K562 (cell line): ENCODE measurements at regions not wholly inside any gene's neighbourhood (a gene's known extent, or its start where the extent isn't known, plus 50 kb on each side); places are given as distances from the start of the nearest gene placed in this dataset.

ENCODE experiments used
- ATAC-seq: fragments of 200-7000 bp; cut with Tn5 transposase; 3 replicates; pipeline ENCODE4 v1.9.1; 2020; ENCODE audit warnings: moderate library complexity
- BruUV-seq: library from RNA; stranded (reverse); fragments of 400-500 nt; replicated peaks from 2 replicates; lab custom pipeline; 2021; lab: Mats Ljungman, UMichigan
- CTCF ChIA-PET: fragments of 300-600 bp; formaldehyde crosslinking; extraction: SDS; loops from one replicate; lab custom pipeline; 2021; ENCODE audit warnings: low intra/inter-chr PET ratio; lab: Yijun Ruan, JAX
- POLR2A ChIA-PET: fragments of 300-600, 350-650 bp; sonication (Branson Sonifier 250); formaldehyde crosslinking; extraction: SDS; loops from one replicate; lab custom pipeline; 2021; ENCODE audit warnings: antibody characterized with exemption, inconsistent platforms; lab: Yijun Ruan, JAX
- DNase-seq, 4 experiments: peaks; one replicate each; pipeline versions ENCODE4 v3.0.0 to v3.0.0-alpha.2; 2011 to 2018; ENCODE audit warnings: low spot score in 3 of 4, mixed read lengths in 3 of 4; ENCODE audit errors: extremely low read depth in 1 of 4
- FAIRE-seq: peaks from 2 replicates; lab custom pipeline; 2011; peaks lifted over from hg19 to GRCh38; lab: Jason Lieb, UNC
- H2AFZ ChIP-seq: 2 replicates; pipeline ENCODE4 v1.6.0; 2011; ENCODE audit warnings: low read depth, low read length, control low read depth, inconsistent platforms
- H3K27ac ChIP-seq: fragments of 200-600 bp; 3 replicates; pipeline ENCODE4 v1.8.0; 2011; ENCODE audit warnings: low read depth, mild to moderate bottlenecking, control low read depth, inconsistent platforms, low read length, moderate library complexity, mixed read lengths; ENCODE audit errors: extremely low read depth
- H3K27me3 ChIP-seq, 2 experiments: fragments of 300-600 bp in 1 of 2; 2 replicates in 1 of 2; 3 replicates in 1 of 2; pipeline versions ENCODE4 v1.6.0 to v1.8.0; 2011; ENCODE audit warnings: inconsistent platforms in 2 of 2, low read length in 2 of 2, mild to moderate bottlenecking in 1 of 2, mixed read lengths in 1 of 2, moderate library complexity in 1 of 2; ENCODE audit not compliant: control insufficient read depth in 2 of 2, insufficient read depth in 2 of 2
- H3K36me3 ChIP-seq: fragments of 300-600 bp; 3 replicates; pipeline ENCODE4 v1.8.0; 2011; ENCODE audit warnings: mild to moderate bottlenecking, low read length, inconsistent platforms; ENCODE audit not compliant: control insufficient read depth, insufficient read depth
- H3K4me1 ChIP-seq, 2 experiments: fragments of 200-600 bp in 1 of 2; replicated peaks in 1 of 2; 2 replicates in 1 of 2; 3 replicates in 1 of 2; pipeline versions ENCODE4 v1.5.1 to v1.8.0; 2011; ENCODE audit warnings: inconsistent platforms in 2 of 2, low read length in 2 of 2, mild to moderate bottlenecking in 1 of 2, mixed read lengths in 1 of 2, moderate library complexity in 1 of 2; ENCODE audit not compliant: control insufficient read depth in 2 of 2, insufficient read depth in 2 of 2
- H3K4me2 ChIP-seq: 2 replicates; pipeline ENCODE4 v1.6.1; 2011; ENCODE audit warnings: low read length, control low read depth, inconsistent platforms, mixed read lengths; ENCODE audit not compliant: insufficient read depth
- H3K4me3 ChIP-seq: fragments of 200-600 bp; sonication (generic), shearing (Covaris generic); 2 replicates; pipeline ENCODE4 v1.5.1; 2016; ENCODE audit warnings: control low read depth, inconsistent platforms
- H3K79me2 ChIP-seq: fragments of 200-600 bp; 3 replicates; pipeline ENCODE4 v1.8.0; 2011; ENCODE audit warnings: low read length, inconsistent platforms; ENCODE audit not compliant: control insufficient read depth, insufficient read depth
- H3K9ac ChIP-seq, 2 experiments: 2 replicates each; pipeline versions ENCODE4 v1.6.0 to v1.6.1; 2011; ENCODE audit warnings: low read depth in 2 of 2, low read length in 2 of 2, control low read depth in 1 of 2, inconsistent platforms in 1 of 2, mild to moderate bottlenecking in 1 of 2, mixed read lengths in 1 of 2; ENCODE audit not compliant: insufficient read depth in 1 of 2
- H3K9me1 ChIP-seq: one replicate; pipeline ENCODE4 v1.6.0; 2011; ENCODE audit warnings: inconsistent platforms, mild to moderate bottlenecking, low read length, moderate library complexity; ENCODE audit not compliant: control insufficient read depth, insufficient read depth
- H3K9me3 ChIP-seq: replicated peaks from 2 replicates; pipeline ENCODE4 v1.5.1; 2011; ENCODE audit warnings: low read depth, low read length, inconsistent platforms; ENCODE audit not compliant: control insufficient read depth, insufficient read depth
- H4K20me1 ChIP-seq: replicated peaks from 2 replicates; pipeline ENCODE4 v1.6.1; 2011; ENCODE audit warnings: low read length, inconsistent platforms, mixed read lengths; ENCODE audit not compliant: control insufficient read depth, insufficient read depth
- DACH1 ChIP-seq: fragments of 450-650 bp; IDR thresholded peaks from 2 replicates; pipeline ENCODE4 v1.6.1; 2018; ENCODE audit not compliant: partially characterized antibody
- EP400 ChIP-seq: fragments of 450-650 bp; IDR thresholded peaks from 2 replicates; pipeline ENCODE4 v1.6.1; 2017; ENCODE audit warnings: antibody characterized with exemption, mild to moderate bottlenecking, moderate library complexity
- HMBOX1 ChIP-seq: sonication (generic); IDR thresholded peaks from 2 replicates; pipeline ENCODE4 v1.6.1; 2016
- MAFF ChIP-seq: IDR thresholded peaks from 2 replicates; pipeline ENCODE4 v1.6.1; 2012; ENCODE audit warnings: low read length, improper control_type of control experiment
- RBBP5 ChIP-seq: fragments of 200-600 bp; sonication (generic); IDR thresholded peaks from 2 replicates; pipeline ENCODE4 v1.6.1; 2012; ENCODE audit warnings: borderline replicate concordance, mild to moderate bottlenecking, low read length, control low read depth, inconsistent platforms; ENCODE audit not compliant: insufficient read depth, poor library complexity, severe bottlenecking
- ZBTB43 ChIP-seq: sonication (generic); formaldehyde crosslinking; IDR thresholded peaks from 2 replicates; pipeline ENCODE4 v1.8.0; 2023; ENCODE audit warnings: mild to moderate bottlenecking, missing genetic modification reagents
- ZNF586 ChIP-seq: fragments of 450-650 bp; formaldehyde crosslinking; conservative IDR thresholded peaks from 2 replicates; pipeline ENCODE4 v1.4.0; 2020; ENCODE audit warnings: mild to moderate bottlenecking, moderate library complexity
- in situ Hi-C: fragments of 300-500 bp; cut with MboI; formaldehyde crosslinking; loops from 4 replicates; pipeline ENCODE4 v1.15.0; 2018; ENCODE audit warnings: inconsistent platforms, mixed read lengths
- intact Hi-C: fragments of 100-400 bp; cut with micrococcal nuclease; formaldehyde crosslinking; loops from 2 replicates; pipeline ENCODE4 v1.14.2; 2022
- TF ChIP-seq, protein P1 (sequence below): fragments of 200-800 bp; sonication (Bioruptor generic); IDR thresholded peaks from 2 replicates; pipeline ENCODE4 v1.6.1; 2017; ENCODE audit warnings: missing genetic modification characterization, missing compliant biosample characterization
- TF ChIP-seq, protein P2 (sequence below): sonication (generic); formaldehyde crosslinking; IDR thresholded peaks from 2 replicates; pipeline ENCODE4 v1.8.0; 2022; ENCODE audit warnings: missing genetic modification reagents, mild to moderate bottlenecking, borderline replicate concordance

GRCh38 chr5:40240671-40241070 is 439.0 kb upstream of the PTGER4 start:
- Histone ChIP-seq H4K20me1 (no peaks in the 10 kb centered on the region), H3K4me1 (no peaks in the 10 kb centered on the region), H3K9me1 (no peaks in the 10 kb centered on the region), H3K36me3 (no peaks in the 10 kb centered on the region), H3K79me2 (no peaks in the 10 kb centered on the region), H3K27ac (no peak overlapping the region), H3K9ac (no peak overlapping the region), H2AFZ (no peak overlapping the region), H3K4me3 (no peak overlapping the region), H3K9me3 (no peaks in the 10 kb centered on the region; the same call in 1 of the 2 replicates), H3K4me2 (no peak overlapping the region), H3K27me3 (no peaks in the 10 kb centered on the region)
- no peak for DNase-seq
- ChIA-PET POLR2A (no interaction called here), CTCF (no interaction called here)
- in situ Hi-C loops: no loop called here
- FAIRE-seq: no peak
- no peak for ATAC-seq
- intact Hi-C loops: no loop called here
- BruUV-seq: no TSS peak
- no peak for TF ChIP-seq ZNF586
- no peak for TF ChIP-seq RBBP5
- no peak for TF ChIP-seq HMBOX1
- TF ChIP-seq EP400: no peak
- TF ChIP-seq MAFF: no peak
- TF ChIP-seq, protein P1, sequence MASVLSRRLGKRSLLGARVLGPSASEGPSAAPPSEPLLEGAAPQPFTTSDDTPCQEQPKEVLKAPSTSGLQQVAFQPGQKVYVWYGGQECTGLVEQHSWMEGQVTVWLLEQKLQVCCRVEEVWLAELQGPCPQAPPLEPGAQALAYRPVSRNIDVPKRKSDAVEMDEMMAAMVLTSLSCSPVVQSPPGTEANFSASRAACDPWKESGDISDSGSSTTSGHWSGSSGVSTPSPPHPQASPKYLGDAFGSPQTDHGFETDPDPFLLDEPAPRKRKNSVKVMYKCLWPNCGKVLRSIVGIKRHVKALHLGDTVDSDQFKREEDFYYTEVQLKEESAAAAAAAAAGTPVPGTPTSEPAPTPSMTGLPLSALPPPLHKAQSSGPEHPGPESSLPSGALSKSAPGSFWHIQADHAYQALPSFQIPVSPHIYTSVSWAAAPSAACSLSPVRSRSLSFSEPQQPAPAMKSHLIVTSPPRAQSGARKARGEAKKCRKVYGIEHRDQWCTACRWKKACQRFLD (CRISPR knock-in tag): no peak
- TF ChIP-seq DACH1: no peak
- TF ChIP-seq, protein P2, sequence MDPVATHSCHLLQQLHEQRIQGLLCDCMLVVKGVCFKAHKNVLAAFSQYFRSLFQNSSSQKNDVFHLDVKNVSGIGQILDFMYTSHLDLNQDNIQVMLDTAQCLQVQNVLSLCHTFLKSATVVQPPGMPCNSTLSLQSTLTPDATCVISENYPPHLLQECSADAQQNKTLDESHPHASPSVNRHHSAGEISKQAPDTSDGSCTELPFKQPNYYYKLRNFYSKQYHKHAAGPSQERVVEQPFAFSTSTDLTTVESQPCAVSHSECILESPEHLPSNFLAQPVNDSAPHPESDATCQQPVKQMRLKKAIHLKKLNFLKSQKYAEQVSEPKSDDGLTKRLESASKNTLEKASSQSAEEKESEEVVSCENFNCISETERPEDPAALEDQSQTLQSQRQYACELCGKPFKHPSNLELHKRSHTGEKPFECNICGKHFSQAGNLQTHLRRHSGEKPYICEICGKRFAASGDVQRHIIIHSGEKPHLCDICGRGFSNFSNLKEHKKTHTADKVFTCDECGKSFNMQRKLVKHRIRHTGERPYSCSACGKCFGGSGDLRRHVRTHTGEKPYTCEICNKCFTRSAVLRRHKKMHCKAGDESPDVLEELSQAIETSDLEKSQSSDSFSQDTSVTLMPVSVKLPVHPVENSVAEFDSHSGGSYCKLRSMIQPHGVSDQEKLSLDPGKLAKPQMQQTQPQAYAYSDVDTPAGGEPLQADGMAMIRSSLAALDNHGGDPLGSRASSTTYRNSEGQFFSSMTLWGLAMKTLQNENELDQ: no peak
- TF ChIP-seq ZBTB43 (CRISPR knock-in tag): no peak
- TF ChIP-seq, all 486 proteins: peak for 0
